WI38 (cell line): ENCODE measurements at regions not wholly inside any gene's neighbourhood (a gene's known extent, or its start where the extent isn't known, plus 50 kb on each side); places are given as distances from the start of the nearest gene placed in this dataset.

Experiments
- H3K4me3 ChIP-seq: 2 replicates; pipeline ENCODE4 v1.5.1; 2011; ENCODE audit warnings: low read depth, mild to moderate bottlenecking, control low read depth, low read length
- CTCF ChIP-seq: IDR thresholded peaks from 2 replicates; pipeline ENCODE4 v1.5.1; 2012; ENCODE audit warnings: low read depth, mild to moderate bottlenecking, control low read depth, low read length

GRCh38 chr3:82001276-82001923 lies 240.0 kb upstream of the GBE1 start:
- no peak for TF ChIP-seq CTCF
- no peak overlapping the region for H3K4me3 ChIP-seq

- no peak overlapping the region for H3K4me3 ChIP-seq
- TF ChIP-seq CTCF: no peak
Observed at GRCh38 chr3:82000773-82001172, 239.3 kb upstream of the GBE1 start.

GRCh38 chr3:82000350-82000749 lies 238.9 kb upstream of the GBE1 start:
- TF ChIP-seq CTCF: no peak
- no peak overlapping the region for H3K4me3 ChIP-seq

GRCh38 chr3:81998907-81999306 lies 237.5 kb upstream of the GBE1 start:
- TF ChIP-seq CTCF: no peak
- H3K4me3 ChIP-seq: no peak overlapping the region

GRCh38 chr3:81998139-81998755 lies 236.8 kb upstream of the GBE1 start:
- no peak for TF ChIP-seq CTCF
- H3K4me3 ChIP-seq: no peak overlapping the region

- H3K4me3 ChIP-seq: no peak overlapping the region
- no peak for TF ChIP-seq CTCF
Observed at GRCh38 chr3:81997390-81997789, 235.9 kb upstream of the GBE1 start.

- no peak for TF ChIP-seq CTCF
Observed at GRCh38 chr3:81995329-81995728, 233.9 kb upstream of the GBE1 start.

More at GRCh38 chr3:81995329-81995728, 233.9 kb upstream of the GBE1 start:
- H3K4me3 ChIP-seq: no peak overlapping the region
